CD14-positive monocyte (primary cell): ENCODE measurements at regions not wholly inside any gene's neighbourhood (a gene's known extent, or its start where the extent isn't known, plus 50 kb on each side); places are given as distances from the start of the nearest gene placed in this dataset.

Source experiments
- DNase-seq, 3 donors: peaks; one replicate each; pipeline ENCODE4 v3.0.0-alpha.2; 2011 to 2022
- H2AFZ ChIP-seq: 2 replicates; pipeline ENCODE4 v1.6.0; 2012; ENCODE audit warnings: mild to moderate bottlenecking, low read depth, low read length, inconsistent platforms; ENCODE audit not compliant: insufficient read depth, poor library complexity, severe bottlenecking
- H3K27ac ChIP-seq, 2 donors: 1 replicate in 1 of 2; 2 replicates in 1 of 2; pipeline ENCODE4 v1.5.1; 2012 to 2013; ENCODE audit warnings: low read length in 2 of 2, control low read depth in 1 of 2, inconsistent platforms in 1 of 2, low read depth in 1 of 2, mild to moderate bottlenecking in 1 of 2
- H3K27me3 ChIP-seq, 2 donors: one replicate each; pipeline versions ENCODE4 v1.6.0 to v1.6.1; 2011 to 2013; ENCODE audit warnings: low read length in 2 of 2; ENCODE audit not compliant: control insufficient read depth in 2 of 2, insufficient read depth in 2 of 2
- H3K36me3 ChIP-seq, 2 donors: replicated peaks in 1 of 2; 1 replicate in 1 of 2; 2 replicates in 1 of 2; pipeline versions ENCODE4 v1.5.1 to v1.6.1; 2012 to 2013; ENCODE audit warnings: low read length in 2 of 2, control low read depth in 1 of 2, inconsistent platforms in 1 of 2, mild to moderate bottlenecking in 1 of 2; ENCODE audit not compliant: insufficient read depth in 2 of 2, control insufficient read depth in 1 of 2
- H3K4me1 ChIP-seq, 2 donors: 1 replicate in 1 of 2; 2 replicates in 1 of 2; pipeline versions ENCODE4 v1.5.1 to v1.6.1; 2012 to 2013; ENCODE audit warnings: low read length in 2 of 2, control low read depth in 1 of 2, inconsistent platforms in 1 of 2, mild to moderate bottlenecking in 1 of 2, moderate library complexity in 1 of 2; ENCODE audit not compliant: insufficient read depth in 2 of 2, control insufficient read depth in 1 of 2
- H3K4me2 ChIP-seq: replicated peaks from 2 replicates; pipeline ENCODE3; 2012; ENCODE audit warnings: low read length, moderate library complexity, mild to moderate bottlenecking; ENCODE audit not compliant: poor library complexity, severe bottlenecking; ENCODE audit errors: extremely low read depth
- H3K4me3 ChIP-seq, 3 experiments: fragments of 200-600 bp in 1 of 3; sonication (generic) in 1 of 3; replicated peaks in 1 of 3; 1 replicate in 2 of 3; 2 replicates in 1 of 3; pipeline ENCODE4 v1.5.1; 2011 to 2013; ENCODE audit warnings: low read length in 3 of 3, mild to moderate bottlenecking in 3 of 3, control low read depth in 2 of 3, low read depth in 2 of 3, inconsistent platforms in 1 of 3, moderate library complexity in 1 of 3
- H3K79me2 ChIP-seq: 2 replicates; pipeline ENCODE4 v1.6.0; 2012; ENCODE audit warnings: mild to moderate bottlenecking, control low read depth, inconsistent platforms, low read length, moderate library complexity; ENCODE audit not compliant: insufficient read depth
- H3K9ac ChIP-seq: 2 replicates; pipeline ENCODE4 v1.6.0; 2017; ENCODE audit warnings: low read length, mild to moderate bottlenecking; ENCODE audit not compliant: insufficient read depth, poor library complexity, severe bottlenecking
- H3K9me3 ChIP-seq, 2 donors: replicated peaks in 1 of 2; 1 replicate in 1 of 2; 2 replicates in 1 of 2; pipeline versions ENCODE4 v1.5.1 to v1.6.1; 2012 to 2013; ENCODE audit warnings: low read length in 2 of 2, control low read depth in 1 of 2; ENCODE audit not compliant: control insufficient read depth in 1 of 2, insufficient read depth in 1 of 2
- H4K20me1 ChIP-seq: 2 replicates; pipeline ENCODE4 v1.6.0; 2012; ENCODE audit warnings: mild to moderate bottlenecking, low read length, control low read depth, moderate library complexity; ENCODE audit not compliant: insufficient read depth
- H3K27ac Mint-ChIP-seq, 7 donors: one replicate each; pipeline ENCODE4 v1.8.0; 2020; ENCODE audit warnings: mild to moderate bottlenecking in 7 of 7, mixed read lengths in 7 of 7, moderate library complexity in 6 of 7, inconsistent platforms in 2 of 7
- H3K27me3 Mint-ChIP-seq, 3 donors: one replicate each; pipeline ENCODE4 v1.8.0; 2021 to 2022; ENCODE audit warnings: low read depth in 3 of 3, mild to moderate bottlenecking in 3 of 3, mixed read lengths in 3 of 3, moderate library complexity in 3 of 3, inconsistent platforms in 1 of 3
- H3K36me3 Mint-ChIP-seq, 2 donors: one replicate each; pipeline ENCODE4 v1.8.0; 2020; ENCODE audit warnings: mixed read lengths in 2 of 2, inconsistent platforms in 1 of 2, mild to moderate bottlenecking in 1 of 2
- H3K4me1 Mint-ChIP-seq: one replicate; pipeline ENCODE4 v1.8.0; 2020; ENCODE audit warnings: mild to moderate bottlenecking, mixed read lengths
- H3K4me3 Mint-ChIP-seq, 2 donors: one replicate each; pipeline ENCODE4 v1.8.0; 2020; ENCODE audit warnings: mild to moderate bottlenecking in 2 of 2, mixed read lengths in 2 of 2, moderate library complexity in 1 of 2
- H3K9me3 Mint-ChIP-seq, 7 donors: one replicate each; pipeline ENCODE4 v1.8.0; 2020 to 2022; ENCODE audit warnings: mixed read lengths in 7 of 7, mild to moderate bottlenecking in 6 of 7, moderate library complexity in 6 of 7, inconsistent platforms in 2 of 7
- CTCF ChIP-seq: fragments of 200-600 bp; IDR thresholded peaks from one replicate; pipeline ENCODE4 v1.8.0; 2022; ENCODE audit warnings: antibody characterized with exemption, mild to moderate bottlenecking
- WGBS: methylation state at CpG from one replicate; pipeline ENCODE4 v1.1.5; 2013; ENCODE audit warnings: missing lambda C conversion rate; ENCODE audit not compliant: insufficient coverage; 5-methylcytosine and 5-hydroxymethylcytosine counted together
- intact Hi-C, 2 donors: fragments of 100-400 bp; cut with micrococcal nuclease; formaldehyde crosslinking; loops; one replicate each; pipeline versions ENCODE4 v1.15.0 to v1.15.1; 2023

GRCh38 chr10:105971460-105971859 is 1193.0 kb downstream of the SORCS1 start:
- no peaks in the 10 kb centered on the region for H3K4me1 Mint-ChIP-seq
- intact Hi-C loops: no loop called here
- H3K27me3 Mint-ChIP-seq: no peaks in the 10 kb centered on the region
- no peak for TF ChIP-seq CTCF
- H3K27ac ChIP-seq: no peak overlapping the region
- no peak overlapping the region for H3K4me2 ChIP-seq
- H3K4me1 ChIP-seq: no peaks in the 10 kb centered on the region
- no peaks in the 10 kb centered on the region for H3K27me3 ChIP-seq
- no CpG with 5 or more reads among the region's 2 CpGs for WGBS
- H3K36me3 ChIP-seq: no peaks in the 10 kb centered on the region
- H2AFZ ChIP-seq: no peak overlapping the region
- no peaks in the 10 kb centered on the region for H4K20me1 ChIP-seq
- H3K9ac ChIP-seq: no peak overlapping the region
- H3K36me3 Mint-ChIP-seq: no peaks in the 10 kb centered on the region
- no peak overlapping the region for H3K27ac Mint-ChIP-seq
- H3K79me2 ChIP-seq: no peaks in the 10 kb centered on the region
- no peak for DNase-seq
- no peak overlapping the region for H3K4me3 Mint-ChIP-seq
- no peaks in the 10 kb centered on the region for H3K9me3 ChIP-seq
- H3K4me3 ChIP-seq: no peak overlapping the region
- peaks cover 0 to 2% (median 0%) of the 10 kb centered on the region in 7 donors for H3K9me3 Mint-ChIP-seq

GRCh38 chr10:105969884-105970377 is 1194.6 kb downstream of the SORCS1 start:
- no peaks in the 10 kb centered on the region for H3K79me2 ChIP-seq
- H3K27me3 Mint-ChIP-seq: no peaks in the 10 kb centered on the region
- H2AFZ ChIP-seq: no peak overlapping the region
- H3K9me3 ChIP-seq: no peaks in the 10 kb centered on the region
- H3K4me1 Mint-ChIP-seq: no peaks in the 10 kb centered on the region
- H4K20me1 ChIP-seq: no peaks in the 10 kb centered on the region
- no peak overlapping the region for H3K27ac ChIP-seq
- H3K4me3 Mint-ChIP-seq: no peak overlapping the region
- peaks cover 0 to 3% (median 0%) of the 10 kb centered on the region in 7 donors for H3K9me3 Mint-ChIP-seq
- WGBS: 10% methylated on average over 2 of the region's 12 CpGs
- no peaks in the 10 kb centered on the region for H3K36me3 ChIP-seq
- H3K4me3 ChIP-seq: no peak overlapping the region
- H3K27ac Mint-ChIP-seq: no peak overlapping the region
- DNase-seq: no peak
- no peaks in the 10 kb centered on the region for H3K4me1 ChIP-seq
- no peak for TF ChIP-seq CTCF
- H3K9ac ChIP-seq: no peak overlapping the region
- no peaks in the 10 kb centered on the region for H3K36me3 Mint-ChIP-seq
- intact Hi-C loops: no loop called here
- no peaks in the 10 kb centered on the region for H3K27me3 ChIP-seq
- H3K4me2 ChIP-seq: no peak overlapping the region
